ENCODE measurements at regions not wholly inside any gene's neighbourhood (a gene's known extent, or its start where the extent isn't known, plus 50 kb on each side); places are given as distances from the start of the nearest gene placed in this dataset.

- H3K4me1 ChIP-seq (ENCODE audit: control insufficient read depth, insufficient read depth, low read length): no peaks in the 10 kb centered on the region
- no peaks in the 10 kb centered on the region for H3K9me3 ChIP-seq (ENCODE audit: control insufficient read depth, insufficient read depth, low read depth, low read length)
- H3K4me3 ChIP-seq (ENCODE audit: low read depth, low read length): no peak overlapping the region
- POLR2A ChIA-PET: no interaction called here
- H3K36me3 ChIP-seq (ENCODE audit: control insufficient read depth in 2 of 2, insufficient read depth in 1 of 2, low read length in 2 of 2): no peaks in the 10 kb centered on the region
- TF ChIP-seq ZNF274 (IDR thresholded peaks at IDR 0.05; ENCODE audit: low read length) (no peak), ZNF274 (tag by site-specific recombination; IDR thresholded peaks at IDR 0.05; ENCODE audit: borderline replicate concordance) (no peak), ZNF670 (tag by site-specific recombination; IDR thresholded peaks at IDR 0.05; ENCODE audit: low read depth) (no peak), ZNF366 (tag by site-specific recombination; conservative IDR thresholded peaks at IDR 0.05) (no peak), OSR2 (tag by site-specific recombination; IDR thresholded peaks at IDR 0.05) (no peak), YY2 (tag by site-specific recombination; IDR thresholded peaks at IDR 0.05) (no peak), ZNF24 (tag by site-specific recombination; IDR thresholded peaks at IDR 0.05) (no peak), ZNF223 (tag by site-specific recombination; IDR thresholded peaks at IDR 0.05) (no peak), ZNF449 (tag by site-specific recombination; IDR thresholded peaks at IDR 0.05) (no peak), TCF7L2 (IDR thresholded peaks at IDR 0.05; ENCODE audit: borderline replicate concordance, low read depth, low read length) (no peak), ZNF280C (tag by site-specific recombination; IDR thresholded peaks at IDR 0.05) (no peak), ZBTB6 (tag by site-specific recombination; IDR thresholded peaks at IDR 0.05) (no peak), HOXC10 (CRISPR knock-in tag; IDR thresholded peaks at IDR 0.05) (no peak), ZNF777 (tag by site-specific recombination; IDR thresholded peaks at IDR 0.05; ENCODE audit: borderline replicate concordance) (no peak), ZNF843 (tag by site-specific recombination; IDR thresholded peaks at IDR 0.05) (no peak), ZNF626 (tag by site-specific recombination; IDR thresholded peaks at IDR 0.05) (no peak), IKZF3 (tag by site-specific recombination; IDR thresholded peaks at IDR 0.05) (no peak), ZNF600 (tag by site-specific recombination; IDR thresholded peaks at IDR 0.05) (no peak), ZNF596 (tag by site-specific recombination; IDR thresholded peaks at IDR 0.05) (no peak), ZBTB11 (tag by site-specific recombination; conservative IDR thresholded peaks at IDR 0.05; ENCODE audit: low read depth) (no peak), ZNF791 (tag by site-specific recombination; IDR thresholded peaks at IDR 0.05) (no peak)
- no peak overlapping the region for H3K27ac ChIP-seq (ENCODE audit: extremely low read depth, low read depth, low read length)
- CTCF ChIA-PET: interaction anchor here (0.6 to 0.7 kb wide), 2 partner anchors 30 to 139 kb away, joined by 3 to 4 read pairs; no protein-coding TSS in a partner anchor
These were observed 373.5 kb upstream of the ZEB2 start for GRCh38 chr2:144893464-144893863.

Data from HEK293 (cell line).